Endothelial cell of umbilical vein (primary cell): ENCODE measurements at regions not wholly inside any gene's neighbourhood (a gene's known extent, or its start where the extent isn't known, plus 50 kb on each side); places are given as distances from the start of the nearest gene placed in this dataset.

Experiments used
- EZH2 ChIP-seq: IDR thresholded peaks from 2 replicates; pipeline ENCODE4 v1.6.1; 2012; ENCODE audit warnings: borderline replicate concordance, low read depth, mild to moderate bottlenecking, moderate library complexity, low read length, inconsistent platforms; ENCODE audit not compliant: severe bottlenecking
- MYC ChIP-seq: IDR thresholded peaks from one replicate; pipeline ENCODE4 v1.6.1; 2011; ENCODE audit warnings: mild to moderate bottlenecking, low read depth, low read length
- POLR2A ChIP-seq: IDR thresholded peaks from 2 replicates; pipeline ENCODE4 v1.6.1; 2012; ENCODE audit warnings: low read depth, mild to moderate bottlenecking, control low read depth, low read length
- TF ChIP-seq, protein P1 (sequence below), 2 donors: IDR thresholded peaks; 1 replicate in 1 of 2; 2 replicates in 1 of 2; pipeline ENCODE4 v1.5.1; 2011; ENCODE audit warnings: low read length in 2 of 2, mild to moderate bottlenecking in 2 of 2, moderate library complexity in 2 of 2, control low read depth in 1 of 2, inconsistent platforms in 1 of 2, low read depth in 1 of 2; ENCODE audit not compliant: insufficient read depth in 1 of 2; ENCODE audit errors: extremely low read depth in 1 of 2
- TF ChIP-seq, protein P2 (sequence below): IDR thresholded peaks from 2 replicates; pipeline ENCODE4 v1.6.1; 2011; ENCODE audit not compliant: insufficient read depth, insufficient read length

GRCh38 chr7:32357535-32358277, 132.5 kb downstream of the LSM5 start:
- TF ChIP-seq, protein P1, sequence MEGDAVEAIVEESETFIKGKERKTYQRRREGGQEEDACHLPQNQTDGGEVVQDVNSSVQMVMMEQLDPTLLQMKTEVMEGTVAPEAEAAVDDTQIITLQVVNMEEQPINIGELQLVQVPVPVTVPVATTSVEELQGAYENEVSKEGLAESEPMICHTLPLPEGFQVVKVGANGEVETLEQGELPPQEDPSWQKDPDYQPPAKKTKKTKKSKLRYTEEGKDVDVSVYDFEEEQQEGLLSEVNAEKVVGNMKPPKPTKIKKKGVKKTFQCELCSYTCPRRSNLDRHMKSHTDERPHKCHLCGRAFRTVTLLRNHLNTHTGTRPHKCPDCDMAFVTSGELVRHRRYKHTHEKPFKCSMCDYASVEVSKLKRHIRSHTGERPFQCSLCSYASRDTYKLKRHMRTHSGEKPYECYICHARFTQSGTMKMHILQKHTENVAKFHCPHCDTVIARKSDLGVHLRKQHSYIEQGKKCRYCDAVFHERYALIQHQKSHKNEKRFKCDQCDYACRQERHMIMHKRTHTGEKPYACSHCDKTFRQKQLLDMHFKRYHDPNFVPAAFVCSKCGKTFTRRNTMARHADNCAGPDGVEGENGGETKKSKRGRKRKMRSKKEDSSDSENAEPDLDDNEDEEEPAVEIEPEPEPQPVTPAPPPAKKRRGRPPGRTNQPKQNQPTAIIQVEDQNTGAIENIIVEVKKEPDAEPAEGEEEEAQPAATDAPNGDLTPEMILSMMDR (IDR thresholded peaks at IDR 0.05; ENCODE audit: extremely low read depth in 1 of 2, insufficient read depth in 1 of 2, low read depth in 1 of 2, low read length in 2 of 2), result no peak
- TF ChIP-seq, protein P2, sequence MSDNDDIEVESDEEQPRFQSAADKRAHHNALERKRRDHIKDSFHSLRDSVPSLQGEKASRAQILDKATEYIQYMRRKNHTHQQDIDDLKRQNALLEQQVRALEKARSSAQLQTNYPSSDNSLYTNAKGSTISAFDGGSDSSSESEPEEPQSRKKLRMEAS, result no peak
- TF ChIP-seq POLR2A (no peak), EZH2 (no peak), MYC (no peak)
